ENCODE measurements at regions not wholly inside any gene's neighbourhood (a gene's known extent, or its start where the extent isn't known, plus 50 kb on each side); places are given as distances from the start of the nearest gene placed in this dataset.
"Not testable (repeated sequence)": the region's sequence is repeated elsewhere in the genome, so short reads cannot be mapped to it uniquely, and the experiment has no call there.

GRCh38 chr4:78691971-78692821 lies 84.0 kb upstream of the BMP2K start:
- no peak for DNase-seq

- no peak for DNase-seq
Observed at GRCh38 chr4:78692822-78693170, 83.4 kb upstream of the BMP2K start.

- DNase-seq: no peak
Observed at GRCh38 chr4:78693777-78694456, 82.2 kb upstream of the BMP2K start.

GRCh38 chr4:78694457-78694787 lies 81.7 kb upstream of the BMP2K start:
- no peak for DNase-seq

- no peak for DNase-seq
Observed at GRCh38 chr4:78695910-78696309, 80.2 kb upstream of the BMP2K start.

GRCh38 chr4:78703079-78703478 lies 73.1 kb upstream of the BMP2K start:
- no peak for DNase-seq

- no peak for DNase-seq
Observed at GRCh38 chr4:78704317-78704716, 71.8 kb upstream of the BMP2K start.

- DNase-seq: no peak
Observed at GRCh38 chr4:78704981-78705683, 71.0 kb upstream of the BMP2K start.

- DNase-seq: no peak
Observed at GRCh38 chr4:78706302-78706701, 69.8 kb upstream of the BMP2K start.

GRCh38 chr4:78707268-78707667 lies 68.9 kb upstream of the BMP2K start:
- DNase-seq: no peak

GRCh38 chr4:78707793-78708192 lies 68.4 kb upstream of the BMP2K start:
- no peak for DNase-seq

- DNase-seq: no peak
Observed at GRCh38 chr4:78710536-78710935, 65.6 kb upstream of the BMP2K start.

- DNase-seq: no peak
Observed at GRCh38 chr4:78711676-78712075, 64.5 kb upstream of the BMP2K start.

GRCh38 chr4:78714598-78714997 lies 61.6 kb upstream of the BMP2K start:
- not testable (repeated sequence) for DNase-seq

- not testable (repeated sequence) for DNase-seq
Observed at GRCh38 chr4:78715372-78715771, 60.8 kb upstream of the BMP2K start.

GRCh38 chr4:78717712-78718111 lies 58.4 kb upstream of the BMP2K start:
- not testable (repeated sequence) for DNase-seq

- no peak for DNase-seq
Observed at GRCh38 chr4:78720204-78720603, 55.9 kb upstream of the BMP2K start.

- DNase-seq: no peak
Observed at GRCh38 chr4:78720994-78721677, 55.0 kb upstream of the BMP2K start.

GRCh38 chr4:78721747-78722146 lies 54.4 kb upstream of the BMP2K start:
- DNase-seq: no peak

GRCh38 chr4:78722320-78722719 lies 53.8 kb upstream of the BMP2K start:
- DNase-seq: no peak

GRCh38 chr4:78722878-78723277 lies 53.3 kb upstream of the BMP2K start:
- DNase-seq: no peak

All from NCI-H1417 (cell line).